ENCODE measurements at regions not wholly inside any gene's neighbourhood (a gene's known extent, or its start where the extent isn't known, plus 50 kb on each side); places are given as distances from the start of the nearest gene placed in this dataset.

- TF ChIP-seq CTCF (IDR thresholded peaks at IDR 0.05) (no peak), EZH2 (IDR thresholded peaks at IDR 0.05) (no peak), EZH2phosphoT487 (IDR thresholded peaks at IDR 0.05) (no peak)
These were observed 151.7 kb upstream of the COL11A1 start for GRCh38 chr1:103259982-103260381.

Measured in neural progenitor cell (in vitro differentiated cells).